PC-3 (cell line): ENCODE measurements at regions not wholly inside any gene's neighbourhood (a gene's known extent, or its start where the extent isn't known, plus 50 kb on each side); places are given as distances from the start of the nearest gene placed in this dataset.

Experiments used
- CTCF ChIP-seq: fragments of 300-600 bp; sonication (generic); conservative IDR thresholded peaks from 2 replicates; pipeline ENCODE4 v1.5.1; 2017; ENCODE audit warnings: antibody characterized with exemption, low read depth, mild to moderate bottlenecking, low read length
- EZH2 ChIP-seq: fragments of 300-600 bp; sonication (generic); IDR thresholded peaks from one replicate; pipeline ENCODE4 v1.6.1; 2017; ENCODE audit warnings: antibody characterized with exemption, mild to moderate bottlenecking, low read length; ENCODE audit not compliant: unreplicated experiment
- EZH2phosphoT487 ChIP-seq: fragments of 300-600 bp; sonication (generic); IDR thresholded peaks from 2 replicates; pipeline ENCODE4 v1.6.1; 2018; ENCODE audit warnings: mild to moderate bottlenecking, antibody characterized with exemption, low read length, borderline replicate concordance

- TF ChIP-seq CTCF = no peak
- no peak for TF ChIP-seq EZH2phosphoT487
- TF ChIP-seq EZH2 = no peak
These were observed 93.2 kb upstream of the CST7 start for GRCh38 chr20:24855848-24856247.
